DMS53 treated with DMSO at 0.1 percent for 48 hours (cell line): ENCODE measurements at regions not wholly inside any gene's neighbourhood (a gene's known extent, or its start where the extent isn't known, plus 50 kb on each side); places are given as distances from the start of the nearest gene placed in this dataset.
A peak's percentile ranks its signal among the peaks of the same experiment; 100 is the strongest.
"Not testable (repeated sequence)": the region's sequence is repeated elsewhere in the genome, so short reads cannot be mapped to it uniquely, and the experiment has no call there.

Experiments
- DNase-seq: peaks from one replicate; lab custom pipeline; 2025; ENCODE audit not compliant: unreplicated experiment; lab: John Stamatoyannopoulos, UW

GRCh38 chr4:97140545-97140944 is 1002.7 kb downstream of the STPG2 start:
- no peak for DNase-seq

DNA sequence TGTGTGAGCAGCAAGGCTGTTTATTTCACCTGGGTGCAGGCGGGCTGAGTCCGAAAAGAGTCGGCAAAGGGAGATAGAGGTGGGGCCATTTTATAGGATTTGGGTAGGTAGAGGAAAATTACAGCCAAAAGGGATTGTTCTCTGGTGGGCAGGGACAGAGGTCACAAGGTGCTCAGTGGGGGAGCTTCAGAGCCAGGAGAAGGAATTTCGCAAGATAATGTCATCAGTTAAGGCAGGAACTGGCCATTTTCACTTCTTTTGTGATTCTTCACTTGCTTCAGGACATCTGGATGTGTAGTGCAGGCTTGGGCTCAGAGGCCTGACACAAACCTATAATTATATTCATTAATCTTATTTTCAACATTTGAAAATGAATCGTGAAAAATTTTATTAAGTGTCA is 1001.9 kb downstream of the STPG2 start:
- DNase-seq: not testable (repeated sequence)

DNA sequence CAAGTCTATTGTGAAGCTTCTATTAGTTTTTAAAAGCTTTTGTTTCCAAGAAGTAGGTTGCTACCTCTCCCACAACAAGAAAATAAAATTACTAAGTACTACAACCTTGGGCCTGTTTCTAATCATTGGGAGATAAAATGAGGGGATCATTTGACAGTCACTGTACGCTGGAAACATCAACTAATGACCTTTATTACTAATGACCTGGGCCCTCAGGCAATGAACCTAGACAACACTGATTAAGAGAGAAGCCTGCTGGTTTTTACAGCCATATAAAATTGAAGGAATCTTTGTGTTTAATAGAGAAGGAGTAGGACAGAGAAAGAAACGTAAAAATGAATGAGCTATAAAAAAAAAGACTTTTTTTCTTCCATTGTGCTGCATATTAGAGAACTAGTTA is 1000.9 kb downstream of the STPG2 start:
- no peak for DNase-seq

GRCh38 chr4:97142893-97143292 is 1000.4 kb downstream of the STPG2 start:
- DNase-seq: no peak

- DNase-seq: no peak
Measured at GRCh38 chr4:97144199-97144598, 999.1 kb downstream of the STPG2 start.

GRCh38 chr4:97150966-97151365 is 992.3 kb downstream of the STPG2 start:
- no peak for DNase-seq

GRCh38 chr4:97152149-97152548 is 991.1 kb downstream of the STPG2 start:
- DNase-seq: no peak

DNA sequence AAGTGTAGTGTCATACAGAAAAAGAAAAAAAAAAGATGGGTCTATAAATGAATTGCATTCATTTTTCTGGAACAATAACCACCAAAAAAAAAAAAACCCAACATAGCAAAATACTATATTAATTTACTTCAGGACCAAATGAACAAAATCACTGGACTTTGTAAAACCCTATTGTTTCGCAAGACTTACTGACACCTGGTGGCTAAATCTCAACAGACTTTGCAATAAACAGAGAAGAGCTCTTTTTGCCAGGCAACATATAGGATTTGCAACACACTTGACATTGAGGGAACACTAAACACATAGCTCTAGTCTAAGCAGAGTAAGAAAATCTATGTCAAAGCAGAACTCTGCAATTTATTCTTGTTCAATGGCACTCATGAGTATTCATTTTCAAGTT is 990.2 kb downstream of the STPG2 start:
- peak; percentile 39 for DNase-seq

GRCh38 chr4:97159625-97160024 is 983.7 kb downstream of the STPG2 start:
- no peak for DNase-seq

- no peak for DNase-seq
Measured at GRCh38 chr4:97185233-97185632, 958.0 kb downstream of the STPG2 start.

- no peak for DNase-seq
Measured at GRCh38 chr4:97197106-97197505, 946.2 kb downstream of the STPG2 start.

GRCh38 chr4:97208749-97209148 is 934.5 kb downstream of the STPG2 start:
- no peak for DNase-seq

DNA sequence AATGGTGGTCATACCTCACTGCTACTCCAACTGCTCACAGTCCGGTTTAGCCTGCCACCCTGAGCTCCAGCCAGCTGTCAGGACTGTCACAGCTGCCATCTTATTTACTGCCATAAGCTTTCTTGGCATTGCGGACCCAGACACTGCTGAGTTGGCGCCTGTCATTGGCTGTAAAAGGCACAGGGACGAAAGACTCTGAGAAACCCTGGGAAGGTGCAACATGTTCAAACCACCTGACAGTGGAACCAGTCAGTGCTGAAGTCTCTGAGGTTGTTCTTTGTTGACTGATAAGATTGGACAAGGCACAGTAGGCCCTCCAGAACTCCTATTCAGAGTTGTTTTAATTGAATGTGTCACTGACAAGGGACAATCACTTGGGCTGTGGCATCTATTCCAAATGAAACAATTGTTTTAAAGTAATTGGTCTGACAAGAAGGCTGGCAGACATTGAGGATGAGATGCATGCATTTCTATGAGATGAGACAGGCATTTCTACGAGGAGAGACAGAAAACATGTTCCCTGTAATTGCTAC is 927.8 kb downstream of the STPG2 start:
- DNase-seq: no peak

DNA sequence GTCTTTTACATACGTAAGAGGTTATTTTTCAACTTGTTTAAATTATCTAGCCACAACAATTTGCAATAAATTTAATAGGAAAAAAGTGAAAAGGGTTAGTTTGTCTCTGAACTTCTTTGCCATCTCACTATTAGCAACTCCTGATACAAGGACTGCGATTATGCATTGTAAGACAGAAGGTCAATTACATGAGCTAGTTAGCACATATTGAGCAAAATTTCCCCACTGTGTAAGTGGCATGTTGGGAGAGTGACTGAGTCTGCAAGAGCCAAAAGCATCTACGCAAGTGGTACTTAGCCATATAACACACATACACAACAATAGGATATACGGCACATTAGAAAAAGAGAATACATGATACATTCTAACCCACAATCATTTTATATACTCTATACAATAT is 927.2 kb downstream of the STPG2 start:
- no peak for DNase-seq

GRCh38 chr4:97235521-97235920 is 907.8 kb downstream of the STPG2 start:
- DNase-seq: no peak

GRCh38 chr4:97238956-97239666 is 904.2 kb downstream of the STPG2 start:
- no peak for DNase-seq

GRCh38 chr4:97239667-97239997 is 903.6 kb downstream of the STPG2 start:
- DNase-seq: no peak

DNA sequence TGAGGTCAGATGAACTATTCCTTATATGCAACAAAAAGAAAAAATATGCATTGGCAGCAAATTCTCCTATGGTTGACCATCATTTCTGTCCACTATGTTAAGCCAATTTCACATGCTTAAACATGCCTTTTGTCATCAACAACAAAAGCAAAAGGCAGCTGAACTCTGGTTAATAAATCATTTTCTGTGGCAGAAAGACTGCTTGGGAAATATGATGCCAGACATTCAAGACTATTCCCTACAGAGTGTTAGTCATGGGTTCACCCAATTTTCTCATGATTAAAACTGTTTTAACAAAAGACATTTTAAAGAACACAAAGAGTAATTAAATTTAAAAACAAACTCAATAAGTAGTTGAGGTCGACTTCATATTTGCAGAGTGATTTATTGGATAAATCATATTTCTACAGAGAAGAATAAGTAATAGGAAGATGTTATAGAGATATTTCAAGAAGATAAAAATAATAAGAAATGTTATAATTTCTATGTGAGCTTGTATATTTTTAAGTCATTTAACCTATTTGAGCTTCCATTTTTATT is 890.6 kb downstream of the STPG2 start:
- no peak for DNase-seq

- DNase-seq: no peak
Measured at GRCh38 chr4:97262769-97263168, 880.5 kb downstream of the STPG2 start.

- no peak for DNase-seq
Measured at GRCh38 chr4:97270051-97270450, 873.2 kb downstream of the STPG2 start.

DNA sequence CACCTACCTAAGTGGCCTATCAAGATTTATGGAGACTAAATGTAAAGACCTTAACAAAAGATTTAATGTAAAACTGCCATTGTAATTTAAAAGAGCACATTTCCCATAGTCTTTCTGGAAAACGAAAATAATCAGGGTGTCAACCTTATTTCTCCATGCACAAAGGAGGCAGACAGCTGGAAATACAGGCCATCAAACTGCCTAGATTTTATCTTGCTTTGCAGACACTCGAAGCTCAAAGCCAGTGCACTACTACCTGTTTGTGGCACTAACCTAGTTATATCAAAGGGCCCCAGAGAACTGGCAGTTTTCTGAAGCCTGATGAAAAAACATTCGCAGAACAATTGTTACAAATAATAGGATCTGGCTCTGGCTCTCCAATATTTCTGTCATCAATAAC is 863.9 kb downstream of the STPG2 start:
- DNase-seq: no peak

DNA sequence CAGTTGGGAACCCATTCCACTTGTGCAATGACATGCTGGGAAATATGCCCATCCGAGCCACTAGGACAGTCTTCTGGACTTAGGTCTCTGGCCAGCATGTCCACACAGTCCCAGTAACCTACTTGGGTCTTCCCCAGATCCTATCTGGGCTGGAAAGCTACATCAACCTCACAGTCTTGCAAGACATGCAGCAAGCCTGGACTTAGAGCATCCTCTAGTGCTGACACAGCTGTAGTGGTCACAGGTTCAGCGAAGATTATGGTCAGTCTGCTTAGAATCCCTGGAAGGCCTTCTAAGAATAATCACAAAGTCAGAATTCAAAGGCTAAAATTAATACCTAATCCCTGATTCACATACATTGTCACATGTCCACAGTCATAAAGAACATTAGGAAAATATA is 842.7 kb downstream of the STPG2 start:
- DNase-seq: no peak

DNA sequence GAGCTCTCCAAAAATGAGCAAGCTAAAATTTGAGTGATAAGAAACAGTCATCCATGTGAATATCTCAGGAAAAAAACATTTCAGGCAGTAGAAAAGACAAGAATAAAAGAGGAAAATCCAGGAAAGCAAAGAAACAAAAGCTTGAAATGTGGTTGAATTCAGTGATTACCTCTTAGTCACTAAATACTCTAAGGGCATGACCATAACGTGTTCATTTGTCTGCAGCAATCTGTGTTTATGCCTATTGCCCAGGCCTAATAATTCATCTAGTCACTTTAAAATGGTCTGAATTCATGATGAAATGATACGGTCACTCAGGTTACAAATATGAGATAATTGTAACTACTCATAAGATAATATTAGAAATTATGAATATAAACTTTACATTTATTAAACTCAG is 837.9 kb downstream of the STPG2 start:
- DNase-seq: no peak
